ENCODE measurements at regions not wholly inside any gene's neighbourhood (a gene's known extent, or its start where the extent isn't known, plus 50 kb on each side); places are given as distances from the start of the nearest gene placed in this dataset.

GRCh38 chr6:79378957-79379356 is 144.5 kb upstream of the HMGN3 start:
- no peaks in the 10 kb centered on the region for H3K27me3 ChIP-seq
- no peaks in the 10 kb centered on the region for H3K9me3 ChIP-seq
- ATAC-seq: no peak
- WGBS (ENCODE audit: insufficient coverage, low coverage, low lambda C conversion rate, missing lambda C conversion rate): 81% methylated on average over 3 of the region's 5 CpGs
- intact Hi-C loops (cut with DNase I): no loop called here
- no peak for DNase-seq
- H3K4me3 ChIP-seq: no peak overlapping the region
- no peaks in the 10 kb centered on the region for H3K36me3 ChIP-seq
- no peak overlapping the region for H3K27ac ChIP-seq
- H3K4me1 ChIP-seq: peaks cover 0 to 5% (median 0%) of the 10 kb centered on the region in 4 donors
- TF ChIP-seq CTCF (IDR thresholded peaks at IDR 0.05) (no peak), POLR2A (IDR thresholded peaks at IDR 0.05) (no peak)

GRCh38 chr6:79377888-79378348 is 143.4 kb upstream of the HMGN3 start:
- Histone ChIP-seq H3K4me3 (no peak overlapping the region), H3K4me1 (peaks cover 0 to 5% (median 0%) of the 10 kb centered on the region in 4 donors), H3K27me3 (no peaks in the 10 kb centered on the region), H3K36me3 (no peaks in the 10 kb centered on the region), H3K27ac (no peak overlapping the region), H3K9me3 (no peaks in the 10 kb centered on the region)
- ATAC-seq (peak; percentile 76 to 95 (median 88)), DNase-seq (peak in 1 of 3 donors; percentile 26)
- TF ChIP-seq CTCF (IDR thresholded peaks at IDR 0.05) (no peak), POLR2A (IDR thresholded peaks at IDR 0.05) (no peak)
- intact Hi-C loops (cut with DNase I): no loop called here
- WGBS (ENCODE audit: insufficient coverage, low coverage, low lambda C conversion rate, missing lambda C conversion rate): 46% methylated on average over 1 of the region's 1 CpG

- no peak overlapping the region for H3K4me3 ChIP-seq
- H3K27ac ChIP-seq: no peak overlapping the region
- 61% methylated on average over 1 of the region's 1 CpG for WGBS (ENCODE audit: insufficient coverage, low coverage, low lambda C conversion rate, missing lambda C conversion rate)
- DNase-seq (no peak), ATAC-seq (no peak)
- intact Hi-C loops (cut with DNase I): no loop called here
- H3K27me3 ChIP-seq: no peaks in the 10 kb centered on the region
- H3K36me3 ChIP-seq: no peaks in the 10 kb centered on the region
- no peaks in the 10 kb centered on the region for H3K9me3 ChIP-seq
- TF ChIP-seq POLR2A (IDR thresholded peaks at IDR 0.05): no peak
- TF ChIP-seq CTCF (IDR thresholded peaks at IDR 0.05): no peak
- H3K4me1 ChIP-seq: peaks cover 0 to 5% (median 0%) of the 10 kb centered on the region in 4 donors
Measured at GRCh38 chr6:79377047-79377446, 142.6 kb upstream of the HMGN3 start.

- Histone ChIP-seq H3K27me3 (no peaks in the 10 kb centered on the region), H3K36me3 (no peaks in the 10 kb centered on the region), H3K27ac (no peak overlapping the region), H3K4me1 (peaks cover 0 to 5% (median 0%) of the 10 kb centered on the region in 4 donors), H3K4me3 (no peak overlapping the region), H3K9me3 (no peaks in the 10 kb centered on the region)
- WGBS (ENCODE audit: insufficient coverage, low coverage, low lambda C conversion rate, missing lambda C conversion rate): 76% methylated on average over 3 of the region's 3 CpGs
- ATAC-seq (no peak), DNase-seq (no peak)
- intact Hi-C loops (cut with DNase I): no loop called here
- TF ChIP-seq POLR2A (IDR thresholded peaks at IDR 0.05): no peak
Measured at GRCh38 chr6:79375635-79376337, 141.3 kb upstream of the HMGN3 start.

- ATAC-seq: no peak
- intact Hi-C loops (cut with DNase I): no loop called here
Measured at GRCh38 chr6:79374308-79374707, 139.8 kb upstream of the HMGN3 start.

More at GRCh38 chr6:79374308-79374707, 139.8 kb upstream of the HMGN3 start:
- no peak for DNase-seq
- no peaks in the 10 kb centered on the region for H3K9me3 ChIP-seq
- H3K36me3 ChIP-seq: no peaks in the 10 kb centered on the region
- 68% methylated on average over 1 of the region's 1 CpG for WGBS (ENCODE audit: insufficient coverage, low coverage, low lambda C conversion rate, missing lambda C conversion rate)
- no peak overlapping the region for H3K27ac ChIP-seq
- no peaks in the 10 kb centered on the region for H3K27me3 ChIP-seq
- H3K4me3 ChIP-seq: no peak overlapping the region
- TF ChIP-seq CTCF (IDR thresholded peaks at IDR 0.05): no peak
- no peak for TF ChIP-seq POLR2A (IDR thresholded peaks at IDR 0.05)
- peaks cover 0 to 5% (median 0%) of the 10 kb centered on the region in 4 donors for H3K4me1 ChIP-seq

Data from right lobe of liver (tissue), 6 donors.